SK-N-SH treated with all-trans-retinoic acid at 6 μM for 48 hours (cell line): ENCODE measurements at regions not wholly inside any gene's neighbourhood (a gene's known extent, or its start where the extent isn't known, plus 50 kb on each side); places are given as distances from the start of the nearest gene placed in this dataset.
A peak's percentile ranks its signal among the peaks of the same experiment; 100 is the strongest.

Experiments
- ATAC-seq: fragments of 200-7000 bp; cut with Tn5 transposase; 3 replicates; pipeline ENCODE4 v1.9.1; 2020; ENCODE audit warnings: mild to moderate bottlenecking, moderate library complexity
- ARNTL ChIP-seq: fragments of 450-650 bp; formaldehyde crosslinking; IDR thresholded peaks from 2 replicates; pipeline ENCODE4 v1.5.0; 2020; ENCODE audit warnings: low read depth, mild to moderate bottlenecking, moderate library complexity, borderline replicate concordance
- BACH2 ChIP-seq: fragments of 250-450 bp; sonication (Bioruptor Pico); IDR thresholded peaks from 2 replicates; pipeline ENCODE4 v1.9.0; 2021; ENCODE audit warnings: mild to moderate bottlenecking, borderline replicate concordance
- CREB5 ChIP-seq: fragments of 250-450 bp; sonication (Bioruptor Pico); IDR thresholded peaks from 2 replicates; pipeline ENCODE4 v1.5.1; 2020; ENCODE audit warnings: low read depth, mild to moderate bottlenecking, moderate library complexity
- CSDC2 ChIP-seq: fragments of 250-450 bp; sonication (Bioruptor Pico); IDR thresholded peaks from 2 replicates; pipeline ENCODE4 v1.5.0; 2020; ENCODE audit warnings: mild to moderate bottlenecking, moderate library complexity
- ESRRG ChIP-seq: fragments of 250-450 bp; sonication (Bioruptor Pico); IDR thresholded peaks from 2 replicates; pipeline ENCODE4 v1.6.1; 2021; ENCODE audit warnings: mild to moderate bottlenecking
- GLIS3 ChIP-seq: fragments of 250-450 bp; sonication (Bioruptor Pico); IDR thresholded peaks from 2 replicates; pipeline ENCODE4 v1.5.0; 2020; ENCODE audit warnings: mild to moderate bottlenecking, moderate library complexity
- ISL1 ChIP-seq: fragments of 250-450 bp; sonication (Bioruptor Pico); IDR thresholded peaks from 2 replicates; pipeline ENCODE4 v2.1.2; 2022; ENCODE audit warnings: mild to moderate bottlenecking, moderate library complexity
- OSR1 ChIP-seq: fragments of 250-450 bp; sonication (Bioruptor Pico); IDR thresholded peaks from 2 replicates; pipeline ENCODE4 v1.8.0; 2022; ENCODE audit warnings: moderate library complexity, mild to moderate bottlenecking, inconsistent platforms
- PATZ1 ChIP-seq: fragments of 250-450 bp; sonication (Bioruptor Pico); IDR thresholded peaks from 2 replicates; pipeline ENCODE4 v1.8.0; 2020; ENCODE audit warnings: mild to moderate bottlenecking, moderate library complexity, borderline replicate concordance
- PPARA ChIP-seq: fragments of 250-450 bp; sonication (Bioruptor Pico); IDR thresholded peaks from 2 replicates; pipeline ENCODE4 v1.5.0; 2020; ENCODE audit warnings: mild to moderate bottlenecking, borderline replicate concordance
- RARB ChIP-seq: fragments of 250-450 bp; sonication (Bioruptor Pico); IDR thresholded peaks from 2 replicates; pipeline ENCODE4 v1.8.0; 2021; ENCODE audit warnings: mild to moderate bottlenecking, moderate library complexity
- SNAI2 ChIP-seq: fragments of 250-450 bp; sonication (Bioruptor Pico); IDR thresholded peaks from 2 replicates; pipeline ENCODE4 v1.5.0; 2020; ENCODE audit warnings: mild to moderate bottlenecking, moderate library complexity
- TCF4 ChIP-seq: fragments of 250-450 bp; sonication (Bioruptor Pico); IDR thresholded peaks from 2 replicates; pipeline ENCODE4 v1.8.0; 2021; ENCODE audit warnings: mild to moderate bottlenecking, moderate library complexity, borderline replicate concordance
- TOX ChIP-seq: fragments of 250-450 bp; sonication (Bioruptor Pico); IDR thresholded peaks from 2 replicates; pipeline ENCODE4 v1.8.0; 2021; ENCODE audit warnings: mild to moderate bottlenecking, moderate library complexity, borderline replicate concordance
- ZC3H10 ChIP-seq: fragments of 250-450 bp; sonication (Bioruptor Pico); IDR thresholded peaks from 2 replicates; pipeline ENCODE4 v1.5.1; 2021; ENCODE audit warnings: mild to moderate bottlenecking, moderate library complexity
- ZFP3 ChIP-seq: fragments of 250-450 bp; sonication (Bioruptor Pico); IDR thresholded peaks from 2 replicates; pipeline ENCODE4 v1.5.0; 2020; ENCODE audit warnings: mild to moderate bottlenecking, moderate library complexity
- ZFP30 ChIP-seq: fragments of 450-650 bp; formaldehyde crosslinking; IDR thresholded peaks from 2 replicates; pipeline ENCODE4 v1.5.0; 2022; ENCODE audit warnings: mild to moderate bottlenecking, moderate library complexity
- ZNF8 ChIP-seq: fragments of 450-650 bp; formaldehyde crosslinking; IDR thresholded peaks from 2 replicates; pipeline ENCODE4 v1.5.0; 2020; ENCODE audit warnings: mild to moderate bottlenecking, moderate library complexity
- TF ChIP-seq, protein P1 (sequence below): fragments of 250-450 bp; sonication (Bioruptor Pico); IDR thresholded peaks from 2 replicates; pipeline ENCODE4 v1.5.0; 2020; ENCODE audit warnings: mild to moderate bottlenecking, moderate library complexity
- TF ChIP-seq, protein P2 (sequence below): fragments of 250-450 bp; sonication (Bioruptor Pico); IDR thresholded peaks from 2 replicates; pipeline ENCODE4 v1.5.1; 2021; ENCODE audit warnings: mild to moderate bottlenecking, moderate library complexity
- TF ChIP-seq, protein P3 (sequence below): fragments of 250-450 bp; sonication (Bioruptor Pico); IDR thresholded peaks from 2 replicates; pipeline ENCODE4 v1.8.0; 2021; ENCODE audit warnings: low read depth, mild to moderate bottlenecking, moderate library complexity, borderline replicate concordance

DNA sequence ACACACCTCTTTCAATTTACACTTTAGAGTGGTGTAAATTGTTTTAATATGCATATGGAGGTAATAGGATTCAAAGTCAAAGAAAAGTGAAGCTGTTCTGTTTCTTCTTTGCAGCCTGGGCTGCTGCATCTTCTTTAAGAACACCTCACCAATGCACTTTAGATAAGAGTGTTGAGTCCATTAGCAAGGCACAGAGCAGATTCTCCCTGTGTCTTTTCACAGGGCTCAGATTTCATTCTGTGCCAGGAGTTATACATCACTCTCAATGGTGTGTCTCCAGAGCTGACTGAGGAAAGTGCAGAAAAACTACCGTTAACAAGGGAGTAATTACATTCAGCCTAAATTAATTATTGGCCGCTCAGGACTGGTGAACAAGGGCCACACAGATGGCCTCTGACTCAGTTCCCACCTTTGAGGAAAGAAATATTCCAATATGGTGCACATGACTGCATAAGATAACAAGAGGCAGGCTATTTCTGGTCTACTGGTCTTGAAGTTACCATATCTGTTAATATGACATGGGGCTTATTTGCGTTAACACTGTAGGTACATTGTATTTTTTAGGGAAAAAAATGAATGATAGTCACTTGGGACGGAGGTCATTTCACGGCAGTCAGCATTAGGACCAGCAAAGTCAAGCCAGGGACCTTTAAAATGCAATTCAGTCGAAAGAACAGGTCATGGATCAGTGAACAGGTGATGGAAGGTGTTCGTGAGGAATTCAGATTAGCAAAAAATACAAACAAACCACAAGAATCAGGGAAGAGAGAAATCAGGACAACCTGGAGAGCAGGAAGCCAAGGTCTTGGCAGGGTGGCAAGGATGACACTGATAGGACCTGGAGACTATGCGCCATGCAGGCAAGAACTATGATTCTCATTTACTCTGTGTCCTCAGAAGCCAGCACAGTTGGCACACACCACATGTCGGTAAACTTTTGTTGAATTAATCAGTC, 203.7 kb downstream of the TBX18 start:
- TF ChIP-seq ZFP30 (CRISPR knock-in tag), result no peak
- no peak for TF ChIP-seq BACH2 (CRISPR knock-in tag)
- no peak for TF ChIP-seq ARNTL (CRISPR knock-in tag)
- no peak for TF ChIP-seq CREB5 (CRISPR knock-in tag)
- TF ChIP-seq, protein P1, sequence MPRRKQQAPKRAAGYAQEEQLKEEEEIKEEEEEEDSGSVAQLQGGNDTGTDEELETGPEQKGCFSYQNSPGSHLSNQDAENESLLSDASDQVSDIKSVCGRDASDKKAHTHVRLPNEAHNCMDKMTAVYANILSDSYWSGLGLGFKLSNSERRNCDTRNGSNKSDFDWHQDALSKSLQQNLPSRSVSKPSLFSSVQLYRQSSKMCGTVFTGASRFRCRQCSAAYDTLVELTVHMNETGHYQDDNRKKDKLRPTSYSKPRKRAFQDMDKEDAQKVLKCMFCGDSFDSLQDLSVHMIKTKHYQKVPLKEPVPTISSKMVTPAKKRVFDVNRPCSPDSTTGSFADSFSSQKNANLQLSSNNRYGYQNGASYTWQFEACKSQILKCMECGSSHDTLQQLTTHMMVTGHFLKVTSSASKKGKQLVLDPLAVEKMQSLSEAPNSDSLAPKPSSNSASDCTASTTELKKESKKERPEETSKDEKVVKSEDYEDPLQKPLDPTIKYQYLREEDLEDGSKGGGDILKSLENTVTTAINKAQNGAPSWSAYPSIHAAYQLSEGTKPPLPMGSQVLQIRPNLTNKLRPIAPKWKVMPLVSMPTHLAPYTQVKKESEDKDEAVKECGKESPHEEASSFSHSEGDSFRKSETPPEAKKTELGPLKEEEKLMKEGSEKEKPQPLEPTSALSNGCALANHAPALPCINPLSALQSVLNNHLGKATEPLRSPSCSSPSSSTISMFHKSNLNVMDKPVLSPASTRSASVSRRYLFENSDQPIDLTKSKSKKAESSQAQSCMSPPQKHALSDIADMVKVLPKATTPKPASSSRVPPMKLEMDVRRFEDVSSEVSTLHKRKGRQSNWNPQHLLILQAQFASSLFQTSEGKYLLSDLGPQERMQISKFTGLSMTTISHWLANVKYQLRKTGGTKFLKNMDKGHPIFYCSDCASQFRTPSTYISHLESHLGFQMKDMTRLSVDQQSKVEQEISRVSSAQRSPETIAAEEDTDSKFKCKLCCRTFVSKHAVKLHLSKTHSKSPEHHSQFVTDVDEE (CRISPR knock-in tag), result no peak
- TF ChIP-seq SNAI2 (CRISPR knock-in tag), result no peak
- TF ChIP-seq, protein P2, sequence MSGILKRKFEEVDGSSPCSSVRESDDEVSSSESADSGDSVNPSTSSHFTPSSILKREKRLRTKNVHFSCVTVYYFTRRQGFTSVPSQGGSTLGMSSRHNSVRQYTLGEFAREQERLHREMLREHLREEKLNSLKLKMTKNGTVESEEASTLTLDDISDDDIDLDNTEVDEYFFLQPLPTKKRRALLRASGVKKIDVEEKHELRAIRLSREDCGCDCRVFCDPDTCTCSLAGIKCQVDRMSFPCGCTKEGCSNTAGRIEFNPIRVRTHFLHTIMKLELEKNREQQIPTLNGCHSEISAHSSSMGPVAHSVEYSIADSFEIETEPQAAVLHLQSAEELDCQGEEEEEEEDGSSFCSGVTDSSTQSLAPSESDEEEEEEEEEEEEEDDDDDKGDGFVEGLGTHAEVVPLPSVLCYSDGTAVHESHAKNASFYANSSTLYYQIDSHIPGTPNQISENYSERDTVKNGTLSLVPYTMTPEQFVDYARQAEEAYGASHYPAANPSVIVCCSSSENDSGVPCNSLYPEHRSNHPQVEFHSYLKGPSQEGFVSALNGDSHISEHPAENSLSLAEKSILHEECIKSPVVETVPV (CRISPR knock-in tag), result no peak
- TF ChIP-seq ESRRG (CRISPR knock-in tag), result no peak
- no peak for TF ChIP-seq PATZ1
- TF ChIP-seq PPARA, result no peak
- TF ChIP-seq, protein P3, sequence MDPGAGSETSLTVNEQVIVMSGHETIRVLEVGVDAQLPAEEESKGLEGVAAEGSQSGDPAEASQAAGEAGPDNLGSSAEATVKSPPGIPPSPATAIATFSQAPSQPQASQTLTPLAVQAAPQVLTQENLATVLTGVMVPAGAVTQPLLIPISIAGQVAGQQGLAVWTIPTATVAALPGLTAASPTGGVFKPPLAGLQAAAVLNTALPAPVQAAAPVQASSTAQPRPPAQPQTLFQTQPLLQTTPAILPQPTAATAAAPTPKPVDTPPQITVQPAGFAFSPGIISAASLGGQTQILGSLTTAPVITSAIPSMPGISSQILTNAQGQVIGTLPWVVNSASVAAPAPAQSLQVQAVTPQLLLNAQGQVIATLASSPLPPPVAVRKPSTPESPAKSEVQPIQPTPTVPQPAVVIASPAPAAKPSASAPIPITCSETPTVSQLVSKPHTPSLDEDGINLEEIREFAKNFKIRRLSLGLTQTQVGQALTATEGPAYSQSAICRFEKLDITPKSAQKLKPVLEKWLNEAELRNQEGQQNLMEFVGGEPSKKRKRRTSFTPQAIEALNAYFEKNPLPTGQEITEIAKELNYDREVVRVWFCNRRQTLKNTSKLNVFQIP (CRISPR knock-in tag), result no peak
- TF ChIP-seq ZC3H10, result no peak
- no peak for TF ChIP-seq ZFP3
- no peak for TF ChIP-seq RARB
- TF ChIP-seq TCF4 (CRISPR knock-in tag), result no peak
- TF ChIP-seq CSDC2 (CRISPR knock-in tag), result no peak
- no peak for TF ChIP-seq ISL1
- TF ChIP-seq ZNF8 (CRISPR knock-in tag), result no peak
- TF ChIP-seq OSR1 (CRISPR knock-in tag), result no peak
- TF ChIP-seq GLIS3, result no peak
- ATAC-seq, result peak; percentile 58; the same call in 2 of the 3 replicates

GRCh38 chr6:84556541-84557335, 207.7 kb downstream of the TBX18 start:
- peak; percentile 60 for ATAC-seq
- TF ChIP-seq TOX (CRISPR knock-in tag), result no peak
- no peak for TF ChIP-seq ESRRG (CRISPR knock-in tag)
- TF ChIP-seq CSDC2 (CRISPR knock-in tag), result no peak
- TF ChIP-seq ZFP3, result no peak
- TF ChIP-seq OSR1 (CRISPR knock-in tag), result no peak
- no peak for TF ChIP-seq ARNTL (CRISPR knock-in tag)
- no peak for TF ChIP-seq TCF4 (CRISPR knock-in tag)
- TF ChIP-seq CREB5 (CRISPR knock-in tag), result no peak
- TF ChIP-seq, protein P3 (CRISPR knock-in tag), result no peak
- TF ChIP-seq PATZ1, result no peak
